HS-5 (cell line): ENCODE measurements at regions not wholly inside any gene's neighbourhood (a gene's known extent, or its start where the extent isn't known, plus 50 kb on each side); places are given as distances from the start of the nearest gene placed in this dataset.
"Not testable (repeated sequence)": the region's sequence is repeated elsewhere in the genome, so short reads cannot be mapped to it uniquely, and the experiment has no call there.

Source experiments
- DNase-seq: peaks from one replicate; pipeline ENCODE4 v3.0.0-alpha.2; 2012; ENCODE audit warnings: low read depth

- no peak for DNase-seq
Observed at GRCh38 chr6:81105998-81106397, 646.5 kb downstream of the TENT5A start.

- no peak for DNase-seq
Observed at GRCh38 chr6:81098109-81098814, 654.2 kb downstream of the TENT5A start.

GRCh38 chr6:81096464-81096863 is 656.0 kb downstream of the TENT5A start:
- DNase-seq, result not testable (repeated sequence)

GRCh38 chr6:81093051-81093450 is 659.4 kb downstream of the TENT5A start:
- no peak for DNase-seq

DNA sequence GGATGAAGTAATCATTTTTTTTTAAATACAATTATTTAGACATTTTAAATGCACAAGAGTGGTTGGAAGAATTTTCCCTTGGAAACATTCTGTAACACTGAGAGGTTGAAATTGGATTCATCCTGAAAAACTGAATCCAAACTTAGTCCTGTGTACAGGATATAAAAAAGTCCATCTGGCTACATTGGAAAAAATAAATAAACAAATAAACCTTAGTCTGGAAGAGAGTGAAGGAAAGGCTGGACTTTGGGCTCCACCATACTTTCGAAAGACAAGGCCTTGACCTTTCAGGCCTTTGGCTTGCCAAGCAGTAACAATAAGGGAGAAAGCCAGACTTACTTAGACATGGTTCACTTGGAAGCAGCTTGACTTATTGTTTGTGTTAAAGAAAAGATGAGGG is 664.3 kb downstream of the TENT5A start:
- no peak for DNase-seq

- no peak for DNase-seq
Observed at GRCh38 chr6:81086991-81087390, 665.5 kb downstream of the TENT5A start.

- DNase-seq, result no peak
Observed at GRCh38 chr6:81085431-81085790, 667.1 kb downstream of the TENT5A start.

DNA sequence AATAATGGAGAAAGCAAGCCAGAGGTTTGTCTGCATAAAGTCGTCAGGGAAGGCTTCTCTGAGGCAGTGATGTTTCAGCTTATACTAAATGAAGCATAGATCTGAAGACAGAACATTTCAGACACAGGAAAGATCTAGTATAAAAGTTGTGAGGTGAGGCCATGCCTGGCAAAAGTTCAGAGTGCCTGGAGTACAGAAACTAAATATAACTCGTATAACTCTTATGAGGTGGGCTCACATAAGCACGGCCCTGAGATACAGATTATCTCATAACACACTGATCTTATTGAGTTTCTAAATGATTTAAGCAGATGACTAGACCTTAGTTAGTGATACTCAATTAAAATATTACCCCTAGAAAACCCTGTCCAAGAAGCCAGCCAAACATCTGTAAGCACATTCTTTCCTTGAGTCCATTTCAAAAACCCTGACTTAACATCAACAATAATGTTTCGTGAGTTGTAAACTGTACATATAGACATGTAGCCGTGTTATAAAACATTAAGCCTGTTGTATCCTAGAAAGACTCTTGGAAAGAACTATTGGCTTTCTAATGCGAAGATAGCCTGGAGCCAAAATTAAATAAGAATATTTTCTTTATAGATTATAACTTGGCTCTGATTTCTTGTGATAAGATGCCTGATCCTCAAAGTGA is 667.6 kb downstream of the TENT5A start:
- no peak for DNase-seq

GRCh38 chr6:81075974-81076373 is 676.5 kb downstream of the TENT5A start:
- no peak for DNase-seq

DNA sequence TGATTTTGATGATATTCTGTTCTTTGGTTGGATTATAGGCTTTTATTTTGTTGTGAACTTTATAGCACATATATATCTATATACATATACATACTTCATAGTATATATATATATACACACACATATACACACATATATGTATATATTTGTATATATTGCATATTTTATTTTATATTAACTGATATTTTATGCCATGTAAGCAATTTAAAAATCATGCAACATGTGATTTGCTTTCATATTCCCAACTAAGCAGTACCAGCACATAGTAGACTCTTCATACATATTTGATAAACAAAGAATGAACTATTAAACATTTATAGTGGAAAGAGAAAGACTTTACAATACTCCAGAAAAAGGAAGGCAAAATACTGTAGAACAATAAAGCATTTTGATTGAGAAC is 679.2 kb downstream of the TENT5A start:
- no peak for DNase-seq

- DNase-seq, result no peak
Observed at GRCh38 chr6:81071121-81071520, 681.4 kb downstream of the TENT5A start.

DNA sequence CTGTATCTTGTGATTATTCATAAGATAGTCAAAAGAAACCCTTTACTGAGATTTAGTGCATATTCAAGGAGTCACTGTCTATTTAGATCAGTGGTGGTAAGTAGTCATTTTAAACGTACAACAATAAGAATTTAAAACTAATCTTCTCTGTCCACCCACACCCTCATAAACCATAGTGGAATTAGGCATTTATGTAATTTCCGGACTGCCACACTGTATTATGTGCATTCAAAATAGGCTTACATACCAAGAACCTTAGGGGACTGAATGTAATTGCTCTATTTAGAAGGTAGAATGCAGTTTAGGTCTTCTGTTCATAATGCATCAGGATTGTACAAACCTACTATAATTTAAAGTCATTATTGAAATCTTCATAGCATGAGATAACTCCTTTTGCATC is 685.4 kb downstream of the TENT5A start:
- no peak for DNase-seq

DNA sequence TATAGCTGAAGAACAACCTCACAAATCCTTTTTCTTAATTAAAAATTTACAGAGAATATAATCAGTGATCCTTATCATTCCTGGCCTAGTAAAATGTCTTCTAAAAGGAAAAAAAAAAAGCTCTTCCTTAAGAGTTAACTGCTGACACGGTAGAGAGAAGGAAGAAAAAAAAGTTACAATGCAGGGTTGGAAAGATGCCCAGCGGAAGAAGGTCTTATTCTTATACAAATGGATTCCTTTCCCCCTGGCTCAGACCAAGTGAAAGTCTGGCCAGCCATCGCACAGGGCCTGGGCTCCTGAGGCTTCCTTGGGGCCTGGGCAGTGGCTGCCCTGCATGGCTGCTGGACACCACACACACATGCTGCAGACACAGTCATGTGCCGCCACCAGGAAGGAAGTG is 688.6 kb downstream of the TENT5A start:
- no peak for DNase-seq

- no peak for DNase-seq
Observed at GRCh38 chr6:81054036-81054435, 698.4 kb downstream of the TENT5A start.

- no peak for DNase-seq
Observed at GRCh38 chr6:81051952-81052351, 700.5 kb downstream of the TENT5A start.

- no peak for DNase-seq
Observed at GRCh38 chr6:81049425-81050042, 702.9 kb downstream of the TENT5A start.

DNA sequence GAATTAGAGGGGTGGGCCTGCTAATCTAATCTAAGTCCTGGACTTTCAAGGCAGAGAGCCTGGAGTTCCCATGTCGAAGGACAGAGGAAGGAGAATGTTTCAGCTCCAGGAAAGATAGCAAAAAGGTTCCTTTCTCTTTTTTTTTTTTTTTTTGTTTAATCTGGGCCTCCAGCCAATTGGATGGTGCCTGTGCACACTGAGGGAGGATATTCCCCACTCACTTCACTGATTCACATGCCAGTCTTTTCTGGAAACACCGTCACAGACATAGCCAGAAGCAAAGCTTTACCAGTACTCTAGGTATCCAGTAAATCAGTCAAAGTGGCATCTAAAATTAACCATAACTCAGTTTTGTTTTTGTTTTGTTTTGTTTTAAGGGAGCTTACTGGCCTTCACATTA is 721.1 kb downstream of the TENT5A start:
- DNase-seq, result no peak

DNA sequence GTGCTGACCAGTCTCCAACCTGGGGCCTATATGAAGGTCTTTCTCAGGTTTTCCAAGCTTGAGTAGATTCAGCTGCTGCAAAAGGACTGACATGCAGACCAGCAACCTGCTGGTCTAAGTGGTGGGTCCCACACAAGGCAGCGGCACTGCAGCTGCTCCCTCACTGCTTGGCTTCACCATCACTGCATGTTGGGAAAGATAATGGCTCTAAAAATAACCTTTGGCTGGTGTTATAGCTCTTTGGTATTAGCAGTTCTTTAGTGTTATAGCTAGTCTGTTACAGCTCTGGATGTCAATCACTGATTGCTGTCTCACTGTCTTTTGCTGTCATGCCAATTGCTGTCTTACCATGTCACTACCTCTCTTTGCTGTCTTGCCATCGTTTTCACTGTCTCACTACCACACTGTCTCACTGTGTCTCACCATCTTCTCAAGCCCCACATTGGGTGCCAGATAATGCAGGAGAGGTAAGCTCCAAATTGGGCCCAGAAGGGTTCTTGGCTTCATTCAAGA is 726.4 kb downstream of the TENT5A start:
- DNase-seq, result no peak

DNA sequence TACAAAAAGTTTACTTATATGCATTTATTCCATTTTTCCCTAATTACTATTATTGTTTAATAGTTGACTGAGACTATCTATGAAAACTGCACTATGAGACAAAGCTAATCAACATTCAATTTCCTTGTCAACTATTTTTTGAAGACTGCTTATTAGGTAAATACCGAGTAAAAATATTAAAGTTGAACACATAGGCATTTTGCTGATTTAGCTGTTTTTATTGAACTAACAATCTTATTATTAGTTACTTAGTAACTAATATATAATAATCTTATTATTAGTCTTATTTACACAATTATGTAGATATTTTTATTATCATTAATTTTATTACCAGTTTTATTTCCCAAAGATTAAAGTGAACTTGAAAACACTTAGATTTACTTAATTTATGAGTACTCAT is 728.8 kb downstream of the TENT5A start:
- no peak for DNase-seq

DNA sequence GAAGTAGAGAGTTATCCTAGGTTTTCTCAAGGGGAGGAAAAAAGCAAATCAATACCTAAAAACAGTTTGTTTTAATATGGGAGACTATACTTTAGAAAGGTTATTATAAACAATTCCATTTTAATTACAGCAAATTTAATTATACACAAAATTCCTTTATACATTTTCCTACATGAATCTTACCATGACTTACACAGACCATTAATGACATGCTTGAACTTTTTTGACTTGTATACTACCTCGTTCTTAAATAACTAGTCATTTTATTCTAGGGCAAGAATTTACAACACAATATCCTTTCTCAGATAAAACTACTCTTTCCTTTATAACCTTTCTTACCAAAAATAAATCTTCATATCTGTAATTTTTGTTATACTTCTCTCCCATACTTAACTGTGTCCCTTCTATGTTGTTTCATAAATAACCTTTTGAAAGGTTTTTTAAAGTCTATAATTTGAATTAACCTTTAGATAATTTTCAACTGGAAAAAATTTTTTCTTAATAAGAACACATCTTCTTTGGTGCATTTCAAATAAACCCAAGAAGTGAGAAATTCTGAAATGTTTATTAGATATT is 729.4 kb downstream of the TENT5A start:
- DNase-seq, result no peak

GRCh38 chr6:81017586-81017985 is 734.9 kb downstream of the TENT5A start:
- not testable (repeated sequence) for DNase-seq

DNA sequence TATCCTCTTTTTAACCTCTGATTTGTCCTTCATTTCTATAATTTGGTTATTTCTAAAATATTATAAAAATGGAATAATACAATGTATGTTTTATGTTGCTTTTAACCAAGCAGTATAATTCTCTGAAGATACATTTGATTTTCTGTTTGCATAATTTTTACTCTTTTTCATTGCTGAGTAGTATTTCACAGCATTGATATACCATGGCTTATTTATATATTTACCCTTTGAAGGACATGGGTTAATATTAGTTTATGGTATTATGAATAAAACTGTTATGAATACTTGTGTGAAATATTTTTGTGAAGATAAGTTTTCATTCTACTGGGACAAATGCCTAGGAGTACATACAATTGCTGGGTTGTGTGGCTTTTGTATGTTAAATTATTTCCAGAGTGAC is 748.6 kb downstream of the TENT5A start:
- DNase-seq, result no peak

- DNase-seq, result no peak
Observed at GRCh38 chr6:81003156-81003555, 749.3 kb downstream of the TENT5A start.
